ENCODE measurements at regions not wholly inside any gene's neighbourhood (a gene's known extent, or its start where the extent isn't known, plus 50 kb on each side); places are given as distances from the start of the nearest gene placed in this dataset.

DNA sequence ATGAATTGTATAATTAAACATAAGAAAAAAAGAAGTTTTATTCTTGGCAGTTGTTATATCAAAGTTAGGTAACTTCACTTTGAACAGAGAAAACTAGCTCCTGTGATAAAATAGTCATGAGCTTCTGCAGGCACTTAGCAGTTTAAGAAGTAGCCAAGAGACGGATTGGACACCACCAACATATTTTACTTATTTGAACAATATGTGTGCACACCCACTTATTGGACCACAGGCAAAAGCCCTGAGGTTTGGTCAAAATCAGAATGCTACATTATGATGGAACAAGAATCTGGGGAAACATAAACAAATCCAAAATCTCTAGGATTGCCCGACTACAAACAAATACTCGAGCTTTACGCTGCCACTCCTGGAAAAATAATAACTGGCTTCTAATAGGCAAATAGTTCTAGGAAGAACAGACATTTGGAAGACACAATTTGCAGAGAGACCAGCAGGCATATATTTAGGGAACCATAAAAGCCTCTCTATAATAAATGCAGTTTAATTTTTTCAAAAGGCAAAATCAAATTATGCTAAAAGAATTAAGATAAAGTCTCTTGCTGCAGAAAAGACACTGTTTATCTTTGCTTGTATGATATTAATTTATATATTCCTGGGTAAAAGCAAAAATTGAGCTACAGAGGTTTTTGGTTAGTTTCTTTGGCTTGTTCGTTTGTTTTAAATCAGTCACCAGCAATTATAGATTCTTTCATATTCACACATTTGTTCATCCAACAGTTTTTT, 117.9 kb downstream of the CDC42EP3 start:
- H3K27me3 Mint-ChIP-seq (ENCODE audit: low read depth): no peaks in the 10 kb centered on the region

GRCh38 chr2:37554155-37554510, 117.3 kb downstream of the CDC42EP3 start:
- DNase-seq: no peak
- Mint-ChIP-seq H3K4me1 (ENCODE audit: low read depth) (peaks cover 4% of the 10 kb centered on the region), H3K9me3 (no peaks in the 10 kb centered on the region), H3K4me3 (no peak overlapping the region), H3K27me3 (ENCODE audit: low read depth) (no peaks in the 10 kb centered on the region), H3K36me3 (ENCODE audit: low read depth) (no peaks in the 10 kb centered on the region), H3K27ac (no peak overlapping the region)
- intact Hi-C loops (cut with micrococcal nuclease): no loop called here
- CTCF ChIA-PET: no interaction called here

More for the DNA sequence above, 117.9 kb downstream of the CDC42EP3 start:
- Mint-ChIP-seq H3K36me3 (ENCODE audit: low read depth) (no peaks in the 10 kb centered on the region), H3K9me3 (no peaks in the 10 kb centered on the region), H3K4me1 (ENCODE audit: low read depth) (peaks cover 4% of the 10 kb centered on the region), H3K4me3 (no peak overlapping the region), H3K27ac (no peak overlapping the region)
- DNase-seq: no peak
- CTCF ChIA-PET: interaction anchor here (0.8 kb wide), 1 partner anchor 324 kb away, joined by 4 read pairs; no protein-coding TSS in a partner anchor
- intact Hi-C loops (cut with micrococcal nuclease): no loop called here

GRCh38 chr2:37554687-37555086, 116.8 kb downstream of the CDC42EP3 start:
- intact Hi-C loops (cut with micrococcal nuclease): no loop called here
- Mint-ChIP-seq H3K4me3 (no peak overlapping the region), H3K4me1 (ENCODE audit: low read depth) (peaks cover 4% of the 10 kb centered on the region), H3K36me3 (ENCODE audit: low read depth) (no peaks in the 10 kb centered on the region), H3K27me3 (ENCODE audit: low read depth) (no peaks in the 10 kb centered on the region), H3K27ac (no peak overlapping the region), H3K9me3 (no peaks in the 10 kb centered on the region)
- no peak for DNase-seq
- CTCF ChIA-PET: interaction anchor here (0.8 to 1.1 kb wide), 2 partner anchors 130 to 278 kb away, joined by 3 read pairs; no protein-coding TSS in a partner anchor

DNA sequence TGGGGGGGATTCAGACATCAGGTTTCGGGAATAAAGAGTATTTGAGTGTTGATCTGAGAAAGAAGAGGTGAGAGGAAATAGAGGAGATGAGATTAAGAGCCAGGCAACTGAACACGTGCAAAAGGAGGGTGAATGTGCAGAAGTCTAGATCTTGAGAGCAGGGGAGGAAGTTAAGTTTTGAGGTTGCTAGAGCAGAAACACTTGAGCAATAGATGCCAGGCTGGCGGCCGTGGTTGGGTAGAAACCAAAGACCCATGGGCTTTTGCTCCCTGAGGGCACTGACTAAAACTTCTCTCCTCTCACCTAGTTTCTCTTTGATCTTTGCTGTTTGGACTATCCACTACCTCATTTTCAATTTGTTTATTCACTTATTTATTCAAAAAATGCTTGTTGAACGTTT, 116.0 kb downstream of the CDC42EP3 start:
- Mint-ChIP-seq H3K27ac (no peak overlapping the region), H3K27me3 (ENCODE audit: low read depth) (no peaks in the 10 kb centered on the region), H3K9me3 (no peaks in the 10 kb centered on the region), H3K4me3 (no peak overlapping the region), H3K36me3 (ENCODE audit: low read depth) (no peaks in the 10 kb centered on the region), H3K4me1 (ENCODE audit: low read depth) (peaks cover 4% of the 10 kb centered on the region)
- intact Hi-C loops (cut with micrococcal nuclease): no loop called here
- CTCF ChIA-PET: interaction anchor here (0.8 to 1.1 kb wide), 2 partner anchors 130 to 277 kb away, joined by 3 read pairs; no protein-coding TSS in a partner anchor
- peak; percentile 19 for DNase-seq

- Mint-ChIP-seq H3K27me3 (ENCODE audit: low read depth) (no peaks in the 10 kb centered on the region), H3K9me3 (no peaks in the 10 kb centered on the region), H3K27ac (no peak overlapping the region), H3K4me1 (ENCODE audit: low read depth) (peaks cover 8% of the 10 kb centered on the region), H3K36me3 (ENCODE audit: low read depth) (no peaks in the 10 kb centered on the region), H3K4me3 (no peak overlapping the region)
- DNase-seq: no peak
- intact Hi-C loops (cut with micrococcal nuclease): no loop called here
- CTCF ChIA-PET: no interaction called here
Observed at GRCh38 chr2:37556256-37556655, 115.2 kb downstream of the CDC42EP3 start.

GRCh38 chr2:37558623-37559022, 112.8 kb downstream of the CDC42EP3 start:
- no peak overlapping the region for H3K27ac Mint-ChIP-seq
- CTCF ChIA-PET: no interaction called here
- no peaks in the 10 kb centered on the region for H3K36me3 Mint-ChIP-seq (ENCODE audit: low read depth)
- no peaks in the 10 kb centered on the region for H3K27me3 Mint-ChIP-seq (ENCODE audit: low read depth)
- peaks cover 16% of the 10 kb centered on the region for H3K4me1 Mint-ChIP-seq (ENCODE audit: low read depth)
- intact Hi-C loops (cut with micrococcal nuclease): no loop called here
- no peak for DNase-seq
- no peaks in the 10 kb centered on the region for H3K9me3 Mint-ChIP-seq
- H3K4me3 Mint-ChIP-seq: no peak overlapping the region

DNA sequence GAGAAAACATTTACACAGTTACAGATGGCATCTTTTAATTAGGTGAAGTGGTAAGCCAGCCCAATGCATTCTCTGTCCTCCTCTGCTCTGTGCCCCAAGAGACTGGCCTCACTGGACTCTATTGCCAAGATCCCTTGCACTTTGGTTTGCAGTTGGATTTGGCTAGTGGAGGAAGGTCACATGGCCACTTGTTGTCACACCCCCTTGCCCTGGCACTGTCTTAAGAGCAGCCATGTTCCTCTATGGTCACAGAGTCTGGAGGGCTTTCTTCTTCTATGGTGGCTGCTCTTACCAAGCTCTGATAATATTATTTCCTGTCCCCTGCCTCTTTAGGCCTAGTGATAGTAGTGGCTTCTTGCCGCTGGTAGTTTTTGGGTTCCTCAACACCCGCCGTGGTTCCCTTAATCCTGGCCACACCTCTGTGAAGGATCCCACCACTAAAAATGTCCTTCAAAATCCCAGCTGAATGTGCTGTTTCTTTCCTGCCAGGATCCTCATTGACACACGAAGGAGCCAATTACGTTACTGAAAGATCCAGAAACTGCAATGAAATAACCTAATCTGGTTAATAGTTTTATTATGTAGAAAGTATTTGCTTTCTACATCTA, 111.1 kb downstream of the CDC42EP3 start:
- H3K9me3 Mint-ChIP-seq: no peaks in the 10 kb centered on the region
- no peaks in the 10 kb centered on the region for H3K36me3 Mint-ChIP-seq (ENCODE audit: low read depth)
- no peak overlapping the region for H3K27ac Mint-ChIP-seq
- H3K4me1 Mint-ChIP-seq (ENCODE audit: low read depth): peaks cover 16% of the 10 kb centered on the region
- DNase-seq: no peak
- CTCF ChIA-PET: no interaction called here
- no peaks in the 10 kb centered on the region for H3K27me3 Mint-ChIP-seq (ENCODE audit: low read depth)
- intact Hi-C loops (cut with micrococcal nuclease): no loop called here
- H3K4me3 Mint-ChIP-seq: no peak overlapping the region

GRCh38 chr2:37560863-37561614, 110.4 kb downstream of the CDC42EP3 start:
- DNase-seq: no peak
- no peak overlapping the region for H3K4me3 Mint-ChIP-seq
- CTCF ChIA-PET: no interaction called here
- H3K36me3 Mint-ChIP-seq (ENCODE audit: low read depth): no peaks in the 10 kb centered on the region
- H3K4me1 Mint-ChIP-seq (ENCODE audit: low read depth): peaks cover 16% of the 10 kb centered on the region
- intact Hi-C loops (cut with micrococcal nuclease): loop anchor here (1.0 kb wide), 1 partner anchor 8 kb away; no protein-coding TSS in a partner anchor
- no peaks in the 10 kb centered on the region for H3K27me3 Mint-ChIP-seq (ENCODE audit: low read depth)
- H3K9me3 Mint-ChIP-seq: no peaks in the 10 kb centered on the region
- no peak overlapping the region for H3K27ac Mint-ChIP-seq

DNA sequence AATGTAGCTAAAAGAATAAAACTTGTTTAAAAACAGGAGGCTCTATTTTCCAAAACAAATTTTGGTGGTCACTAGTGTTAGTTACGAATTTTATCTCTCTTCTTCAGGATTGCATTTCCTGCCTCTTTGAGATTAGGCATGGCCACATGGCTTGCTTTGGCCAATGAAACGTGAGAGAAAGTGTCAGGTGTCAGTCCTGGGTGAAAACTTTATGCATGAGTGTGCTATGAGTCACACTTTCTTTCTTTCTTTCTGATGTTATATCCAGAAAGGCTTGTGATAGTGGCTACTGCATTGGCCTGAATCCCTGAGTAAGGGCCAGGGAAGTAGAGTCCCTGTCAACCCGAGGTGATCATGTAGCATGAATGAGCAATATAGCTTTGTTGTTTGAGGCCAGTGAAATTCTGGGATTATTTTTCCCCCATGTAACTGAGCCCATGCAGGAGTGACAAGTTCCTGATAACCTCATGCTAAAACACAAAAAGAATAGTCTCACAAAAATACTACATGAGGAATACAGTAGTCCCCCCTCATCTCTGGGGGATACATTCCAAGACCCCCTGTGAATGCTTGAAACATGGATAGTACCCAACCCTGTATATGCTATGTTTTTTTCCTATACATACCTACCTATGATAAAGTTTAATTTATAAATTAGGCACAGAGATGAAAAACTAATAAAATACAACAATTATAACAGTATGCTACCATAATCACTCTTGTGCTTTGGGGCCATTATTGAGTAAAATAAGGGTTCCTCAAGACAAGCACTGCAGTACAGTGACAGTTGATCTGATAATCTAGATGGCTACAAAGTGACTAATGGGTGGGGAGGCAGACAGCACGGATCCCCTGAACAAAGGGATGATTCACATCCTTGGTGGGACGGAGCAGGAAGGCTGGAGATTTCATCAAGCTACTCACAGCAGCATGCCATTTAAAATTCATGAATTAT, 109.5 kb downstream of the CDC42EP3 start:
- H3K27ac Mint-ChIP-seq: no peak overlapping the region
- peaks cover 16% of the 10 kb centered on the region for H3K4me1 Mint-ChIP-seq (ENCODE audit: low read depth)
- H3K9me3 Mint-ChIP-seq: no peaks in the 10 kb centered on the region
- intact Hi-C loops (cut with micrococcal nuclease): loop anchor here (1.0 kb wide), 1 partner anchor 7 kb away; no protein-coding TSS in a partner anchor
- DNase-seq: peak; percentile 64
- no peaks in the 10 kb centered on the region for H3K27me3 Mint-ChIP-seq (ENCODE audit: low read depth)
- no peaks in the 10 kb centered on the region for H3K36me3 Mint-ChIP-seq (ENCODE audit: low read depth)
- CTCF ChIA-PET: interaction anchor here (0.6 kb wide), 1 partner anchor 1843 kb away, joined by 3 read pairs; no protein-coding TSS in a partner anchor
- no peak overlapping the region for H3K4me3 Mint-ChIP-seq

DNA sequence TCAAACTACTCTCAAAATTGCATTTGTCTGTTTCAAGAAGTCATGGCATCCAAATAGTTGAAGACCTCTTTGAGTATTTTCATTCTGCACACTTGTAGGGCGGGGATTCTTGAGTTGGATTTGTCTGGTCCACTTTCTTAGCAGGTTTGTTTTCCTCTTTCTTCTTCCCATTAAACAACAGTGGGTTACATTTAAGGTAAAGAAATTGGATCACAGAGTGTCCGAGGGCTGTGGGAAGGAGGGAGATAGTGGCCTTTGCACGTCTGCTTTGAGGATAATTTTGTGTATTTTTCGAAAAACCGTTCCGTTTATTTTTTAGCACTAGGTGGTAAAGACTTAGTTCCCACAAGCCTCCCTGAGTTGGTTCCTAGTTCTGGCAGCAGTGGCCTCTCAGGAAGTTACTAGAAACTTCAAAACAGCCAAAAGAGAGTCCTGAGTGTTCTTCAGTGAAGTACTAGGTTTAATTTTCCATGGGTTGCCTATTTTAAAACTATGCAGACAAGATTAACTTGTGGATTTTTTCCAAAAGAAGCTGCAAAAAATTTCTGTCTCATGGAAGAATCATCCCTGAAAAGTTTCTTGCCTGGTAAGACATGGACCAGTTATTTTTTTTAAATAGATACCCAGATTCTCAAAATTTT, 107.9 kb downstream of the CDC42EP3 start:
- H3K36me3 Mint-ChIP-seq (ENCODE audit: low read depth): no peaks in the 10 kb centered on the region
- no peak for DNase-seq
- H3K27me3 Mint-ChIP-seq (ENCODE audit: low read depth): no peaks in the 10 kb centered on the region
- peaks cover 18% of the 10 kb centered on the region for H3K4me1 Mint-ChIP-seq (ENCODE audit: low read depth)
- no peak overlapping the region for H3K27ac Mint-ChIP-seq
- H3K9me3 Mint-ChIP-seq: no peaks in the 10 kb centered on the region
- H3K4me3 Mint-ChIP-seq: no peak overlapping the region
- intact Hi-C loops (cut with micrococcal nuclease): no loop called here
- CTCF ChIA-PET: no interaction called here

DNA sequence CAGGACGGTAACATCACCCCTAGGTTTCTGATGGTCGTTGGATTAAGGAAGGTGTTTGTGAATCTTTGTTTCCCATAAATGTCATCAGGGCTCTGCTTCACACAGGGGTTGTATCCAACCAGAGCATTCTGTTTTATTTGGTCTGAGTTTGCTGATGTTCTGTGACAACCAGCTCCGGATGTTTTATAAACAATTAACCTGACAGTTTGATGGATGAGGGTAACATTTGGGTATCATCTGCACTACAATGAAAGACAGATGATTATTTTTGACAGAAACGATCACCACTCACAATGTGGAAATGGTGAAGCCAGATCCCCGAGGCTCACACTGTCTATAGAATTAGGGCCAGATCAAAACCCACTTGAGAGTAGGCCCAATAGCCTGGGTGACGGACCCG, 107.1 kb downstream of the CDC42EP3 start:
- CTCF ChIA-PET: interaction anchor here (1.0 kb wide), 1 partner anchor 168 kb away, joined by 3 read pairs; no protein-coding TSS in a partner anchor
- Mint-ChIP-seq H3K27me3 (ENCODE audit: low read depth) (no peaks in the 10 kb centered on the region), H3K9me3 (no peaks in the 10 kb centered on the region), H3K4me1 (ENCODE audit: low read depth) (peaks cover 25% of the 10 kb centered on the region), H3K36me3 (ENCODE audit: low read depth) (no peaks in the 10 kb centered on the region), H3K4me3 (no peak overlapping the region), H3K27ac (no peak overlapping the region)
- intact Hi-C loops (cut with micrococcal nuclease): no loop called here
- no peak for DNase-seq

All from activated naive CD4-positive, alpha-beta T cell treated with anti-CD3 and anti-CD28 coated beads for 36 hours (primary cell).